Lower leg skin (tissue), 4 donors: ENCODE measurements at regions not wholly inside any gene's neighbourhood (a gene's known extent, or its start where the extent isn't known, plus 50 kb on each side); places are given as distances from the start of the nearest gene placed in this dataset.

Experiments used
- DNase-seq, 2 donors: peaks; one replicate each; pipeline ENCODE4 v3.0.0-alpha.2; 2019; ENCODE audit warnings: low spot score in 2 of 2
- H3K4me3 ChIP-seq: fragments of 200-600 bp; sonication (generic); 2 replicates; pipeline ENCODE4 v1.5.1; 2017; ENCODE audit warnings: mild to moderate bottlenecking, low read depth; ENCODE audit not compliant: poor library complexity, severe bottlenecking
- POLR2A ChIP-seq, 2 donors: fragments of 450-650 bp; IDR thresholded peaks; one replicate each; pipeline ENCODE4 v1.6.1; 2016 to 2017; ENCODE audit warnings: antibody characterized with exemption in 2 of 2, mild to moderate bottlenecking in 1 of 2, moderate library complexity in 1 of 2
- WGBS, 2 donors: methylation state at CpG; one replicate each; pipeline ENCODE4 v1.1.5; 2018; 5-methylcytosine and 5-hydroxymethylcytosine counted together
- intact Hi-C: fragments of 100-400 bp; cut with DNase I; formaldehyde crosslinking; loops from one replicate; pipeline ENCODE4 v1.15.0; 2023; ENCODE audit warnings: low total_unique reads
- TF ChIP-seq, protein P1 (sequence below), 3 donors: fragments of 450-650 bp; IDR thresholded peaks; one replicate each; pipeline ENCODE4 v1.5.1; 2016; ENCODE audit warnings: antibody characterized with exemption in 3 of 3, mild to moderate bottlenecking in 3 of 3, moderate library complexity in 2 of 3

DNA sequence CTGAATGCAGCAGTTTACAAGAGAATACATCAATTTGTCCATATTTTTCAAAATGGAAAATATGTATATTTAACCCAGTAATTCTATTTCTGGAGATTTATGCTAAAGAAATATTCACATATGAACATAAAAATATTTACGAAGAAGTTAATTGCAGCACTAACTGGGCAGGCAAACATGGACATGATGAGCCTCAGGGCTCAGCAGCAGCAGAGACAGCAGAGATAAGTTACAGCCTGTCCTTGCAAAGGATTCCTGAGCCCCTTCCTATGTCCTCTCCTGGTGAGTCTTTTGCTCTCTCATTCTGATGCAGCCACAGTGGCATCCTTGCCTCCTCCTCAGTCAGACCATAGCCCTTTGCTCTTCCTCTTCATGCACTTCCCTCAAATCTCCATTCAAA lies 680.6 kb upstream of the CPEB2 start:
- TF ChIP-seq POLR2A (IDR thresholded peaks at IDR 0.05), result no peak
- TF ChIP-seq, protein P1, sequence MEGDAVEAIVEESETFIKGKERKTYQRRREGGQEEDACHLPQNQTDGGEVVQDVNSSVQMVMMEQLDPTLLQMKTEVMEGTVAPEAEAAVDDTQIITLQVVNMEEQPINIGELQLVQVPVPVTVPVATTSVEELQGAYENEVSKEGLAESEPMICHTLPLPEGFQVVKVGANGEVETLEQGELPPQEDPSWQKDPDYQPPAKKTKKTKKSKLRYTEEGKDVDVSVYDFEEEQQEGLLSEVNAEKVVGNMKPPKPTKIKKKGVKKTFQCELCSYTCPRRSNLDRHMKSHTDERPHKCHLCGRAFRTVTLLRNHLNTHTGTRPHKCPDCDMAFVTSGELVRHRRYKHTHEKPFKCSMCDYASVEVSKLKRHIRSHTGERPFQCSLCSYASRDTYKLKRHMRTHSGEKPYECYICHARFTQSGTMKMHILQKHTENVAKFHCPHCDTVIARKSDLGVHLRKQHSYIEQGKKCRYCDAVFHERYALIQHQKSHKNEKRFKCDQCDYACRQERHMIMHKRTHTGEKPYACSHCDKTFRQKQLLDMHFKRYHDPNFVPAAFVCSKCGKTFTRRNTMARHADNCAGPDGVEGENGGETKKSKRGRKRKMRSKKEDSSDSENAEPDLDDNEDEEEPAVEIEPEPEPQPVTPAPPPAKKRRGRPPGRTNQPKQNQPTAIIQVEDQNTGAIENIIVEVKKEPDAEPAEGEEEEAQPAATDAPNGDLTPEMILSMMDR (IDR thresholded peaks at IDR 0.05), result no peak
- DNase-seq, result no peak
- intact Hi-C loops, result no loop called here
- no peak overlapping the region for H3K4me3 ChIP-seq
- 48 to 62% methylated on average over 1 of the region's 1 CpG for WGBS, 2 donors

DNA sequence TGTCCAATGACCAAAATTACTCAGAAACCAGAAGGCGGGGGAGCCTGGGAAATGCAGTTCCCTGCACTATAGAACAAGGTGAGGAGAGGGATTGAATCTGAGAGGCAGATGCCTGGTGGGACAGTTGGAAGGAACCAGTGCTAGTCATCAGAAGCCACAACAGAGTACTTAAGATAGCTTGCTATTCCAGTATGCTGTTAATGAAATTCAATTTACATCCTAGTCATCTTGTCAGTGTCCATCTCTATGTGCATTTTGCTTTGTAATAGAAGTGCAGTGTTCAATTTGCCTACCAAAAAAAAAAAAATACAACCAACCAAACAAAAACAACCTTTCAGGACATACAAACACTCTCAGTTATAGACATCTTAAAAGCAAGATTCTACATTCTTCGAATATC lies 679.1 kb upstream of the CPEB2 start:
- no peak for DNase-seq
- no peak overlapping the region for H3K4me3 ChIP-seq
- intact Hi-C loops, result no loop called here
- WGBS, 2 donors, result 77 to 83% methylated on average over 2 of the region's 2 CpGs
- TF ChIP-seq, protein P1 (IDR thresholded peaks at IDR 0.05), result no peak
- TF ChIP-seq POLR2A (IDR thresholded peaks at IDR 0.05), result no peak

DNA sequence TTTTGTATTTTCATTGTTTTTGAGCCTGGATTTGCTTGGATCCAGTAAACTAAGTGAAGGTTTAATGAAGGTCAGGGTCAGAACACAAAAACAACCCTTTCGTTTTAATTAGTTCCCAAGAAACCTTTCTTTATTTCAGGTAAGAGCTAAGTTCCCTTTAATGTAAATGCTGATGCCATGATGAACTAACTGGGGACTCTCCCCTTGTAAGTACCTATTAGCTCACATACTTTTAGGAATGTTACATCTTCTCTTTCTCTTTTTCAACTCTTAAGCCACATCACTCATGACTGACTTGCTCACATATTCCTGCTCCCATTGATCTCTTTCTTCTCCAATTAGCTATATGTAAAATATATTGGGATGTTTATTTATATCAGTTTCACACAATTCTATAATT lies 673.1 kb upstream of the CPEB2 start:
- no peak overlapping the region for H3K4me3 ChIP-seq
- no peak for DNase-seq
- WGBS, 2 donors, result 62 to 76% methylated on average over 1 of the region's 1 CpG
- no peak for TF ChIP-seq POLR2A (IDR thresholded peaks at IDR 0.05)
- TF ChIP-seq, protein P1 (IDR thresholded peaks at IDR 0.05), result no peak
- intact Hi-C loops, result no loop called here

DNA sequence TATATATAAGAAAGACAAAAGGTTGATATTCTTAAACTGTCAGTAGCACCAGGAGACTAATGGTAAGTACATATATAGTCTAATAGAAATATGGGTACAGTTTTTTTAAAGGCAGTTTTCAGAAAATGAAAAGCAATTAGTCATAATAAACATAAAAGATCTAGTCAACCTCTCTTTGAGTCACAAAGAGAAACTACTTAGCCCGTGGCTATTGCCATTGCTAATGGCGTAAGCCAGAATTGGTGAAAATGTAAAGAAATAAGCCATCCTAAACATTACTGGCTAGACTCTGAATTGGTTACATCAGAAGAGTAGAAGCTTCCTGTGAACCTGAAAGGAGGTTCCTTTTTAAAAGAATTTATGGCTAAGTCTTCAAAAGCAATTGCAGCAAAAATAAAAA lies 668.7 kb upstream of the CPEB2 start:
- 71 to 76% methylated on average over 2 of the region's 2 CpGs for WGBS, 2 donors
- no peak for DNase-seq
- intact Hi-C loops, result no loop called here
- no peak for TF ChIP-seq POLR2A (IDR thresholded peaks at IDR 0.05)
- no peak overlapping the region for H3K4me3 ChIP-seq

DNA sequence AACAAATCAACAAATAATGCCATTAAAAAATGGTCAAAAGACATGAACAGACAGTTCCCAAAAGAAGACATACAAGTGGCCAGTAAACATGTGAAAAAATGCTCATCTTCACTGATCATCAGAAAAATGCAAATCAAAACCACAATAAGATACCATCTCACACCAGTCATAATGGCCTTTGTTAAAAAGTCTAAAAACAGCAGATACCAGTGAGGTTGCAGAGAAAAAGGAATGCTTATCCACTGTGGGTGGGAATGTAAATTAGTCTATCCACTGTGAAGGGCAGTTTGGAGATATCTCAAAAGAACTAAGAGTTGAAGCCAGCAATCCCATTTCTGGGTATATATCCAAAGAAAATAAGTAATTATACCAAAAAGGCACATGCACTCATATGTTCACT lies 668.1 kb upstream of the CPEB2 start:
- TF ChIP-seq, protein P1 (IDR thresholded peaks at IDR 0.05), result no peak
- TF ChIP-seq POLR2A (IDR thresholded peaks at IDR 0.05), result no peak

DNA sequence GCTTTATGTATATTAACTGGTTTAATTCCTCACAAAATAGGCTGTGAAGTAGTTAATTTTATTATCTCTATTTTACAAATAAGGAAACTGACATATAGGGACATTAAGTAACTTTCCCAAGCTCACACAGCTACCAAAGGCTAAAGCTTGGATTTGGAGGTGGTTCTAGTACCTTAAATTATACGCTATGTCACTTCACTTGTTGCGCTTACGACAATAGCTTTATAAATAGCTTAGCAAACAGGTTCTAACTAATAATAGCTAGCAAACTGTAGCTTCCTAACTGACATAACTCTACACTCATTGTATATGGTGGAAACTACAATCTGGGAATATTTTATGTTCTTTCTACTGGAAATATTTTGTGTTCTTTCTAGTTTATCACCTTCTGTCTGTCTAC lies 666.4 kb upstream of the CPEB2 start:
- DNase-seq, result no peak
- intact Hi-C loops, result no loop called here
- WGBS, 2 donors, result 91 to 100% methylated on average over 3 of the region's 3 CpGs
- no peak overlapping the region for H3K4me3 ChIP-seq
- TF ChIP-seq POLR2A (IDR thresholded peaks at IDR 0.05), result no peak
- TF ChIP-seq, protein P1 (IDR thresholded peaks at IDR 0.05), result no peak

More for the DNA sequence above, 668.1 kb upstream of the CPEB2 start:
- H3K4me3 ChIP-seq, result no peak overlapping the region
- intact Hi-C loops, result no loop called here
- no peak for DNase-seq
